ENCODE measurements at regions not wholly inside any gene's neighbourhood (a gene's known extent, or its start where the extent isn't known, plus 50 kb on each side); places are given as distances from the start of the nearest gene placed in this dataset.

- no peak overlapping the region for H3K56ac ChIP-seq (replicated peaks; ENCODE audit: insufficient read length, low read depth, low read length)
- WGBS, 2 experiments (ENCODE audit: extremely low coverage in 1 of 2, insufficient coverage in 1 of 2, insufficient read length in 1 of 2, insufficient replicate concordance in 2 of 2, low coverage in 1 of 2, low lambda C conversion rate in 2 of 2, missing lambda C conversion rate in 1 of 2): 90% methylated on average over 6 of the region's 6 CpGs; no CpG with 5 or more reads in 1 of the 2 experiments
- no peaks in the 10 kb centered on the region for H3K79me1 ChIP-seq (ENCODE audit: low read depth, low read length)
- no peak overlapping the region for H3K4me3 ChIP-seq (ENCODE audit: extremely low read depth in 1 of 4, insufficient read depth in 2 of 4, low read depth in 3 of 4, low read length in 4 of 4)
- no peak for TF ChIP-seq CTBP2 (IDR thresholded peaks at IDR 0.05; ENCODE audit: borderline replicate concordance, insufficient read depth, insufficient read length, low read length)
- no peak for TF ChIP-seq TCF12 (IDR thresholded peaks at IDR 0.05; ENCODE audit: low read depth, low read length)
- no peak for TF ChIP-seq TEAD4 (IDR thresholded peaks at IDR 0.05; ENCODE audit: low read depth, low read length)
- no peak for TF ChIP-seq ZNF274 (IDR thresholded peaks at IDR 0.05; ENCODE audit: borderline replicate concordance, extremely low read depth, low read length)
- H3K9ac ChIP-seq (replicated peaks in 1 of 4; ENCODE audit: extremely low read depth in 1 of 4, low read depth in 3 of 4, low read length in 3 of 4): no peak overlapping the region
- H4K8ac ChIP-seq (ENCODE audit: extremely low read depth, insufficient read depth, low read length): no peak overlapping the region
- no peak overlapping the region for H2BK120ac ChIP-seq (replicated peaks; ENCODE audit: low read depth, low read length)
- H3K9me3 ChIP-seq (ENCODE audit: insufficient read depth in 2 of 2, low read depth in 1 of 2, low read length in 1 of 2): peaks cover 0 to 4% of the 10 kb centered on the region in 2 experiments; a peak in 3 of 4 replicates
- no peak overlapping the region for H3K18ac ChIP-seq (ENCODE audit: extremely low read depth, low read length)
- no peaks in the 10 kb centered on the region for H3K36me3 ChIP-seq (ENCODE audit: control insufficient read depth in 2 of 4, insufficient read depth in 4 of 4, low read length in 3 of 4)
- no peak overlapping the region for H2AFZ ChIP-seq (ENCODE audit: low read length)
- no peak overlapping the region for H2BK20ac ChIP-seq (ENCODE audit: low read length)
- ChIA-PET POLR2A (ENCODE audit: partially characterized antibody) (no interaction called here), CTCF (ENCODE audit: partially characterized antibody) (interaction anchor here (1.4 to 1.6 kb wide), 2 partner anchors 11 to 47 kb away, joined by 4 read pairs; no protein-coding TSS in a partner anchor)
- H3K4ac ChIP-seq (replicated peaks; ENCODE audit: insufficient read length, low read depth, low read length): no peak overlapping the region
- no peak overlapping the region for H3K4me2 ChIP-seq (ENCODE audit: insufficient read depth in 1 of 2, low read depth in 2 of 2, low read length in 2 of 2)
- no peaks in the 10 kb centered on the region for H4K20me1 ChIP-seq (replicated peaks in 1 of 2; ENCODE audit: control insufficient read depth in 1 of 2, insufficient read depth in 2 of 2, low read length in 2 of 2)
- H2BK12ac ChIP-seq (ENCODE audit: low read depth, low read length): no peak overlapping the region
- no peak overlapping the region for H2BK5ac ChIP-seq (ENCODE audit: low read depth, low read length)
- H3K4me1 ChIP-seq (replicated peaks in 1 of 4; ENCODE audit: control insufficient read depth in 3 of 4, insufficient read depth in 4 of 4, low read length in 3 of 4): 0 out of 7 replicates have a peak, but pooled peaks cover 0 to under 1% (median 0%) of the 10 kb centered on the region in 4 experiments
- H4K5ac ChIP-seq (ENCODE audit: insufficient read length, low read depth, low read length): no peak overlapping the region
- no peak overlapping the region for H3K14ac ChIP-seq (ENCODE audit: insufficient read length)
- H2BK15ac ChIP-seq (ENCODE audit: low read length): no peak overlapping the region
- H3K27ac ChIP-seq (ENCODE audit: low read depth, low read length): no peak overlapping the region
- no peak for FAIRE-seq
- H4K91ac ChIP-seq (replicated peaks; ENCODE audit: insufficient read length, low read length): no peak overlapping the region
- H3K23ac ChIP-seq (ENCODE audit: insufficient read length): no peak overlapping the region
- H2AK5ac ChIP-seq (ENCODE audit: low read depth, low read length): no peak overlapping the region
- no peaks in the 10 kb centered on the region for H3K27me3 ChIP-seq (replicated peaks in 1 of 4; ENCODE audit: control insufficient read depth in 3 of 4, extremely low read depth in 1 of 4, insufficient read depth in 3 of 4, low read length in 3 of 4)
- no peaks in the 10 kb centered on the region for H3K79me2 ChIP-seq (ENCODE audit: control insufficient read depth in 1 of 2, insufficient read depth in 2 of 2, low read length in 2 of 2)
- no peaks in the 10 kb centered on the region for H3K23me2 ChIP-seq (ENCODE audit: low read depth, low read length)
- no peak for DNase-seq (ENCODE audit: low read depth in 1 of 2, low spot score in 2 of 2)
Measured at GRCh38 chr7:45983720-45984255, 62.7 kb upstream of the IGFBP3 start.

Data from H1 (cell line).